Breast epithelium (tissue), 4 donors: ENCODE measurements at regions not wholly inside any gene's neighbourhood (a gene's known extent, or its start where the extent isn't known, plus 50 kb on each side); places are given as distances from the start of the nearest gene placed in this dataset.
A peak's percentile ranks its signal among the peaks of the same experiment; 100 is the strongest.

Experiments
- DNase-seq, 2 donors: peaks; one replicate each; pipeline ENCODE4 v3.0.0-alpha.2; 2019; ENCODE audit warnings: low spot score in 2 of 2
- H3K27ac ChIP-seq, 2 donors: fragments of 200-600 bp; sonication (generic) in 1 of 2; one replicate each; pipeline ENCODE4 v1.5.1; 2016 to 2019; ENCODE audit warnings: mild to moderate bottlenecking in 1 of 2
- H3K27me3 ChIP-seq, 2 donors: fragments of 200-600 bp; sonication (generic) in 1 of 2; one replicate each; pipeline versions ENCODE4 v1.5.1 to v1.6.0; 2017 to 2019; ENCODE audit warnings: control low read depth in 1 of 2, mild to moderate bottlenecking in 1 of 2
- H3K36me3 ChIP-seq: fragments of 200-600 bp; one replicate; pipeline ENCODE4 v1.5.1; 2019
- H3K4me1 ChIP-seq, 2 donors: fragments of 200-600 bp; sonication (generic); one replicate each; pipeline ENCODE4 v1.5.1; 2016 to 2019; ENCODE audit warnings: control low read depth in 1 of 2
- H3K4me3 ChIP-seq, 3 donors: fragments of 200-600 bp; sonication (generic); 1 replicate in 2 of 3; 2 replicates in 1 of 3; pipeline ENCODE4 v1.5.1; 2016 to 2019; ENCODE audit warnings: mild to moderate bottlenecking in 3 of 3, moderate library complexity in 2 of 3
- H3K9me3 ChIP-seq, 2 donors: fragments of 200-600 bp; sonication (generic) in 1 of 2; one replicate each; pipeline ENCODE4 v1.5.1; 2016 to 2019; ENCODE audit warnings: control low read depth in 1 of 2
- CTCF ChIP-seq, 3 donors: fragments of 450-650 bp; IDR thresholded peaks; one replicate each; pipeline ENCODE4 v1.5.1; 2016 to 2017; ENCODE audit warnings: antibody characterized with exemption in 3 of 3, mild to moderate bottlenecking in 3 of 3, moderate library complexity in 3 of 3
- POLR2A ChIP-seq: fragments of 450-650 bp; IDR thresholded peaks from one replicate; pipeline ENCODE4 v1.6.1; 2016; ENCODE audit warnings: antibody characterized with exemption, mild to moderate bottlenecking, moderate library complexity
- POLR2AphosphoS5 ChIP-seq, 3 donors: sonication (generic); formaldehyde crosslinking; IDR thresholded peaks; one replicate each; pipeline ENCODE4 v1.6.1; 2017; ENCODE audit warnings: antibody characterized with exemption in 3 of 3
- intact Hi-C: fragments of 100-400 bp; cut with DNase I; formaldehyde crosslinking; loops from one replicate; pipeline ENCODE4 v1.15.1; 2023; ENCODE audit warnings: low total_unique reads

- no peak overlapping the region for H3K4me3 ChIP-seq
- H3K27ac ChIP-seq = peak overlapping the region in 1 of 2 donors; percentile 38
- H3K36me3 ChIP-seq = no peaks in the 10 kb centered on the region
- intact Hi-C loops = no loop called here
- H3K9me3 ChIP-seq = no peaks in the 10 kb centered on the region
- peaks cover 0 to 11% of the 10 kb centered on the region in 2 donors for H3K4me1 ChIP-seq
- TF ChIP-seq POLR2A = no peak
- no peak for TF ChIP-seq CTCF (IDR thresholded peaks at IDR 0.05)
- TF ChIP-seq POLR2AphosphoS5 (IDR thresholded peaks at IDR 0.05) = no peak
- H3K27me3 ChIP-seq = no peaks in the 10 kb centered on the region
- no peak for DNase-seq
Observed at GRCh38 chr2:66237803-66238379, 197.0 kb upstream of the MEIS1 start.

DNA sequence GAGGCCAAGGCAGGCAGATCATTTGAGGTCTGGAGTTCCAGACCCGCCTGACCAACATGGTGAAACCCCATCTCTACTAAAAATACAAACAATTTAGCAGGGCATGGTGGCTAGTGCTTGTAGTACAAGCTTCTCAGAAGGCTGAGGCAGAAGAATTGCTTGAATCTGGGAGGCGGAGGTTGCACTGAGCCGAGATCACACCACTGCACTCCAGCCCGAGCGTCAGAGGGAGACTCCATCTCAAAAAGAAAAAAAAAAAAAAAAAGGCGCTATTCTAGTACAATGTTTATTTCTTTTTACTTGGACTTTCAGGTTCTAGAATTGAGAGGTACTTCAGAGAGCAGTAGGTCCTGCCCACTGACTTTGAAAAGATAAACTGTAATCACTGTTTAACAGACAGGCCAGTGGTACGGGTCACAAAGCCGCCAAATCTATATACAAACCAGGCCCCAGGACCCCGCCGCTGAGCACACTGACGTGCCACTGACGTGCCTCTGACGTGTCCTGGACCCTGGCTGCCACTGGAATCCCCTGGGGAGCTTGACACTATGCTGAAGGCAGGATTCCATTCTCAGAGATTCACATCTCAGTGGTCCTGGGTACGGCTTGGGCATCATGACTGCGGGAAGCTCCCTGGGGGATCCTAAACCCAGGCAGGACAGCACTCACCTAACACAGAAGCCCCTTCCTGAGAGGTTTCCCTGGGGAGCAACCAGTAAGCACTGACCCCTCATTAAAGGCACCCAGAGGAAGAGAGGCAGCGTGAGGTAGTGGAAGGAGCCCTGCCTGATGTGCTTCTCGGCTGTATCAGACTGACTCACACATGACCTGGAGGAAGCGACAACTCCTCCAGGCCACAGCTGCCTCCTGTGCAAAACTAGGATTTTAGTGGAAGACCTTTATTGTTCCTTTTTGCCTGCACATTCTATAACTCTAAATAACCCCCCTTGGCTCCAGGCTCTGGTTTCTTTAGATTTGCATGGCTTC lies 197.8 kb upstream of the MEIS1 start:
- DNase-seq = no peak
- Histone ChIP-seq H3K27ac (peak overlapping the region in 1 of 2 donors; percentile 56), H3K4me3 (no peak overlapping the region), H3K36me3 (no peaks in the 10 kb centered on the region), H3K4me1 (peaks cover 0 to 11% of the 10 kb centered on the region in 2 donors), H3K27me3 (no peaks in the 10 kb centered on the region), H3K9me3 (no peaks in the 10 kb centered on the region)
- intact Hi-C loops = no loop called here
- TF ChIP-seq POLR2AphosphoS5 (IDR thresholded peaks at IDR 0.05) = no peak
- no peak for TF ChIP-seq POLR2A
- no peak for TF ChIP-seq CTCF (IDR thresholded peaks at IDR 0.05)

- no peak for DNase-seq
- Histone ChIP-seq H3K4me3 (no peak overlapping the region), H3K4me1 (peaks cover 0 to 11% of the 10 kb centered on the region in 2 donors), H3K27me3 (no peaks in the 10 kb centered on the region), H3K9me3 (no peaks in the 10 kb centered on the region), H3K36me3 (no peaks in the 10 kb centered on the region), H3K27ac (peak overlapping the region in 1 of 2 donors; percentile 56)
- intact Hi-C loops = no loop called here
- TF ChIP-seq CTCF (IDR thresholded peaks at IDR 0.05) = no peak
Observed at GRCh38 chr2:66236067-66236685, 198.7 kb upstream of the MEIS1 start.

DNA sequence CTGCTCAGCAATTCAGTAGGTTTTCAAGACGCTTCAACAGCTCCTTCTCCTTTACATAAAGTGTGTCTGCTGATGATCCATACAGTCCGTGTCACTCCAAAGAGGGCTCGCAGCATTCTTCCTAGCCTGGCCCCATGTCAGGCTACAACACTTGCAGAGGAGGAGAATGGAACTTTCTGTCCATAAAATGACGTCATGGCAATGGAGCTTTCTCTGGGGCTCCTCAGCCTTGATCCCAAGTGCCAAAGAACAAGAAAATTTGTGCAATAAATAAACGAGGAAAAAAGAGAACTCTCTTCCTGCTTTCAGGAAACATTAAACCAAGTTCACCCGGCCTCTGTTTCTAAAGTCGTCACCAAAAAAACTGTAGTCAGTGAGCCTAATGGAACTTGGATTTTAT lies 199.5 kb upstream of the MEIS1 start:
- intact Hi-C loops = no loop called here

More for the DNA sequence above, 199.5 kb upstream of the MEIS1 start:
- Histone ChIP-seq H3K36me3 (no peaks in the 10 kb centered on the region), H3K4me3 (no peak overlapping the region), H3K9me3 (no peaks in the 10 kb centered on the region), H3K27me3 (no peaks in the 10 kb centered on the region), H3K27ac (peak overlapping the region in 1 of 2 donors; percentile 41), H3K4me1 (peaks cover 0 to 9% of the 10 kb centered on the region in 2 donors)
- no peak for TF ChIP-seq CTCF (IDR thresholded peaks at IDR 0.05)
- no peak for TF ChIP-seq POLR2A
- no peak for TF ChIP-seq POLR2AphosphoS5 (IDR thresholded peaks at IDR 0.05)
- DNase-seq = no peak
